ENCODE measurements at regions not wholly inside any gene's neighbourhood (a gene's known extent, or its start where the extent isn't known, plus 50 kb on each side); places are given as distances from the start of the nearest gene placed in this dataset.

- TF ChIP-seq ATF3 (IDR thresholded peaks at IDR 0.05; ENCODE audit: insufficient read depth, low read depth, low read length): no peak
- no peak for TF ChIP-seq SP2 (IDR thresholded peaks at IDR 0.05; ENCODE audit: low read length)
- TF ChIP-seq SIX5 (IDR thresholded peaks at IDR 0.05; ENCODE audit: low read depth, low read length): no peak
- TF ChIP-seq CTCF (IDR thresholded peaks at IDR 0.05; ENCODE audit: control extremely low read depth in 1 of 3, insufficient read depth in 1 of 3, low read depth in 1 of 3, low read length in 3 of 3): no peak
- no peak for TF ChIP-seq POU5F1 (IDR thresholded peaks at IDR 0.05; ENCODE audit: low read depth, low read length)
- no peak for TF ChIP-seq JUN (IDR thresholded peaks at IDR 0.05; ENCODE audit: low read depth, low read length)
Observed at GRCh38 chrX:118187100-118187499, 70.5 kb upstream of the KLHL13 start (continued).

Data from H1 (cell line).